ENCODE measurements at regions not wholly inside any gene's neighbourhood (a gene's known extent, or its start where the extent isn't known, plus 50 kb on each side); places are given as distances from the start of the nearest gene placed in this dataset.

GRCh38 chr2:236317938-236318396 lies 53.8 kb upstream of the ASB18 start:
- no peak for DNase-seq (ENCODE audit: low read depth in 2 of 2)

GRCh38 chr2:236318401-236318800 lies 54.2 kb upstream of the ASB18 start:
- DNase-seq (ENCODE audit: low read depth in 2 of 2): no peak

GRCh38 chr2:236319036-236319435 lies 54.8 kb upstream of the ASB18 start:
- no peak for DNase-seq (ENCODE audit: low read depth in 2 of 2)

- no peak for DNase-seq (ENCODE audit: low read depth in 2 of 2)
These were observed 57.2 kb upstream of the ASB18 start for GRCh38 chr2:236321415-236321814.

GRCh38 chr2:236333417-236334121 lies 69.4 kb upstream of the ASB18 start:
- no peak for DNase-seq (ENCODE audit: low read depth in 2 of 2)

GRCh38 chr2:236334122-236334876 lies 70.1 kb upstream of the ASB18 start:
- no peak for DNase-seq (ENCODE audit: low read depth in 2 of 2)

GRCh38 chr2:236335696-236336574 lies 71.7 kb upstream of the ASB18 start:
- no peak for DNase-seq (ENCODE audit: low read depth in 2 of 2)

GRCh38 chr2:236336575-236337464 lies 72.6 kb upstream of the ASB18 start:
- no peak for DNase-seq (ENCODE audit: low read depth in 2 of 2)

GRCh38 chr2:236337465-236338325 lies 73.5 kb upstream of the ASB18 start:
- DNase-seq (ENCODE audit: low read depth in 2 of 2): no peak

GRCh38 chr2:236338495-236339184 lies 74.4 kb upstream of the ASB18 start:
- no peak for DNase-seq (ENCODE audit: low read depth in 2 of 2)

GRCh38 chr2:236340251-236340650 lies 76.0 kb upstream of the ASB18 start:
- DNase-seq (ENCODE audit: low read depth in 2 of 2): no peak

- DNase-seq (ENCODE audit: low read depth in 2 of 2): no peak
These were observed 76.9 kb upstream of the ASB18 start for GRCh38 chr2:236341067-236341466.

- no peak for DNase-seq (ENCODE audit: low read depth in 2 of 2)
These were observed 77.5 kb upstream of the ASB18 start for GRCh38 chr2:236341721-236342120.

GRCh38 chr2:236342507-236342906 lies 78.3 kb upstream of the ASB18 start:
- DNase-seq (ENCODE audit: low read depth in 2 of 2): no peak

- no peak for DNase-seq (ENCODE audit: low read depth in 2 of 2)
These were observed 78.7 kb upstream of the ASB18 start for GRCh38 chr2:236342951-236343350.

- DNase-seq (ENCODE audit: low read depth in 2 of 2): peak; percentile 18 to 23
These were observed 79.4 kb upstream of the ASB18 start for GRCh38 chr2:236343400-236344161.

- no peak for DNase-seq (ENCODE audit: low read depth in 2 of 2)
These were observed 80.2 kb upstream of the ASB18 start for GRCh38 chr2:236344446-236344845.

GRCh38 chr2:236345081-236345714 lies 81.0 kb upstream of the ASB18 start:
- DNase-seq (ENCODE audit: low read depth in 2 of 2): no peak

Data from stimulated activated CD4-positive, alpha-beta T cell treated with anti-CD3 and anti-CD28 coated beads, Interleukin-1b, Interleukin-23, amount 100 ng/mL, for 4 hours (primary cell).